Stimulated activated CD8-positive, alpha-beta memory T cell treated with anti-CD3 and anti-CD28 coated beads, Interleukin-15, amount 100 ng/mL, for 48 hours (primary cell): ENCODE measurements at regions not wholly inside any gene's neighbourhood (a gene's known extent, or its start where the extent isn't known, plus 50 kb on each side); places are given as distances from the start of the nearest gene placed in this dataset.
"Not testable (repeated sequence)": the region's sequence is repeated elsewhere in the genome, so short reads cannot be mapped to it uniquely, and the experiment has no call there.

ENCODE experiments used
- DNase-seq, 2 donors: peaks; one replicate each; pipeline ENCODE4 v3.0.0-alpha.2; 2020; ENCODE audit warnings: low read depth in 2 of 2

DNA sequence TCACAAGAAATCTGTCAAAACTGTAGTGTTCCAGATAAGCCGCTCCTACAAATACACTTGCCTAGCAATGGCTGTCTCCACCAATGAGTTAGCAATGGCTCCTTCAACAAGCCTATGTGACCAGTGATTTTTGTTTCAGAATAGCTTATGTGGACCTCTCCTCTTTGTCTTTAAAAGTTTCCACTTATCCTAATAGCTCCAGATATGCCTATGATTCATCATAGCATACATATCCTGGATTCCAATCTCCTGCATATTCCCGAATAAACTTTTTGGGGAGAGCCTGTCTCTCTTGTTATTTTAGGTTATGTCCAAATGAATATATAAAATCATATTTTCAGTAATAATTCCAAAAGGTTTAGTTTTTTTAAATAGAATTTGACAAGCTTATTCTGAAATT is 510.6 kb downstream of the ARL4A start:
- DNase-seq, result no peak

DNA sequence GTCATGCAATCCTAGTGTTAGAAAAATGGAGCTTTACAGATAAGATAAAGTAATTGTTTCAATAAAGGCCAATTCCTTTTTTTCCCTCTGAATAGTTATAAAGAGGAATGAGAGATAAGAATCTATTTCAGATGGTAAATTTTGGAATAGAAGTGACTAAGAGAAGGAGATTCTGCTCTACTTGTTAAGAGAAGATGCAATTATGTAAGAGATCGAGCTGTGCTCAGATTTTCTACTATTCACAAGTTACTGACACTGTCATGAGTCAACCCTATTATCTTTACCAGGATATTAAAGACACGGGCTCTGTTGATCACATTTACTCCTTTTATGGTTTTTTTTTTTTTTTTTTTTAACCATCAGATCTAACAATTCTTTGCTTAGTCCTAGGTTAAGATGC is 511.3 kb downstream of the ARL4A start:
- no peak for DNase-seq

DNA sequence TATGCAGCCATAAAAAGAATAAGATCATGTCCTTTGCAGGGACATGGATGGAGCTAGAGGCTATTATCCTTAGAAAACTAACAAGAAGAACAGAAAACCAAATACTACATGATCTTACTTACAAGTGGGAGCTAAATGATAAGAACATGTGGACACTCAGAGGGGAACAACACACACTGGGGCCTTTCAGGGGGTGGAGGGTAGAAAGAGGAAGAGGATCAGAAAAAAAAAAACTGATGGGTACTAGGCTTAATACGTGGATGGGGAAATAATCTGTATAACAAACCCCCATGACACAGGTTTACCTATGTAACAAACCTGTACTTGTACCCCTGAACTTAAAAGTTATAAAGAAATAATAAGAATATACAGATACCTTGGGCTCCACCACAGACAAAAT is 514.2 kb downstream of the ARL4A start:
- DNase-seq, result no peak

DNA sequence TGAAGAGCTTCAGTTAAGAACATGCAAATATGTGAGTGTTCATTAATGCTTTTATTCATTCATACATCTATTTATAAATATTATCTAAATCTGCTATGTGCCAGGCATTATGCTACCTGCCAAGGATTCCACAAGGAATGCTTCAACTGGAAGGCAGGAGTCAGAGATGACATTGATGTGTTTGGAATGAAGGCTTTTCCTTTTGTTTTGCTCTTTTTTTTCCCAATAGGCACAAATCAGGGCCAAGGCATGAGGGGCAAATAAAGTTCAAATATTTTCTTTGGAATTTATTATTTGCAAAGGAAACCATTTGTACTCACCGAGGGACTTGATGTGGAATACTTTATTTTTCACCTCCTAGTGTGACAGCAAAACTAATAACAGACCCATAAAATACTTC is 530.3 kb downstream of the ARL4A start:
- DNase-seq, result no peak

DNA sequence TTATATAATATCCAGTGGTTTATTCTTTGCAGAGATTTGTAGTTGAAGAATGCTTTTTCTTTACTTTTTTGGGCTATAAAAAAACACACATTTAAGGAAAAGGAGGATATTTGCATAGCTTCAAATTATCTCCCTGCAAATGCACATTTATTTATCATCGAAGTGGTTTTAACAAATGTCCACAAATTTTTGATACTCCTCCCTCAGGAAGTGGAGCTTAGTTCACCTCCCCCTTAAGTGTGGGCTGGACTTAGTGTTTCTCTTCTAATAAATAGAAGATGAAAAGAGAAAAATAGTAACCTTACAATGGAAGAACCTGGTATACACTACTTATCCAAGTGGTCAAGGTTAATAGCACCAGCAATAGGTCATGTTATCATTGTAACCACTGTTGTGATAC is 537.6 kb downstream of the ARL4A start:
- no peak for DNase-seq

DNA sequence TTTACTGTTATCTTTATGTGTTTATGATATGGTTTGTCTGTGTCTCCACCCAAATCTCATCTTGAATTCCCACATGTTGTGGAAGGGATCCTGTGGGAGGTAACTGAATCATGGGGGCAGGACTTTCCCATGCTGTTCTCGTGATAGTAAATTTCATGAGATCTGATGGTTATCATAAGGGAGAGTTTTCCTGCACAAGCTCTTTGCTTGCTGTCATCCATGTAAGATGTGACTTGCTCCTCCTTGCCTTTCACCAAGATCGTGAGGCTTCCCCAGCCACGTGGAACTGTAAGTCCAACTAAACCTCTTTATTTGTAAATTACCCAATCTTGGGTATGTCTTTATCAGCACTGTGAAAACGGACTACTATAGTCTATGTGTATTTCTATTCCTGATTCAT is 539.0 kb downstream of the ARL4A start:
- no peak for DNase-seq

DNA sequence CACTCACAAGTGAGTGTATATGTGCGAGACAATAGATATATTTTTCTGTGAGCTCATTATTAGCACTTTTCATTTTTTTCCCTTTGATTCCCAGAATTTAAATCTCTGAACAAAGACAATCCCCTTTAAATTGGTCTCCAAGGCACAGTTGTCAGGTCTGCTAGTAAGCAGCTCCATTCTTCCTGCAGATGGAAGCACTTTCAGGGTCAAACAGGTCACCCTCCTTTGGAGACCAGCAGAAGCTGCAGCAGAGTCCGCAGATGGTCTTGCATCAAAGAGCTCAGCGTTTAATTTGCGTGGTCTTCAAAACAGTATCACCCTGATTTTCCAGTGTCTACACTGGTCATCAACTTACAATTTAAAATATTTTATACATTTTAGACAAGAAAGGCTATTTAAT is 543.8 kb downstream of the ARL4A start:
- DNase-seq, result no peak

DNA sequence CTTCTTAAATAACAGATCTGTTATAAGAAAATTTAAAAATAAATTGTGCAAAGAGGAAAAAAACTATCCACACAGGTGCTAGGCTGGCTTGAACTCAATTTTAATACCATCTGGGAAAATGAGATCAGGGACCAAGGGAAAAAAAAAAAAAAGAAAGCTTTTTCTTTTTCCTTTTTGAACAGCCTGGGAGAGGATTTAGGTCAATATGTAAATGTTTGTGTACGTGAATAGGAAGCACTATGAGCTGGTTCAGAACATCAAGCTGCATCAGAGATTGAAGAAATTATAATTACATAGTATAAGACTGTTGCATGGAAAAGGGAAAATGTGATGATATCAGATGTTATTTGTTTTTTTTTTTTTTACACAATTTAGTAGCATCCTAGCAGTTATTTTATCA is 548.0 kb downstream of the ARL4A start:
- DNase-seq, result no peak

DNA sequence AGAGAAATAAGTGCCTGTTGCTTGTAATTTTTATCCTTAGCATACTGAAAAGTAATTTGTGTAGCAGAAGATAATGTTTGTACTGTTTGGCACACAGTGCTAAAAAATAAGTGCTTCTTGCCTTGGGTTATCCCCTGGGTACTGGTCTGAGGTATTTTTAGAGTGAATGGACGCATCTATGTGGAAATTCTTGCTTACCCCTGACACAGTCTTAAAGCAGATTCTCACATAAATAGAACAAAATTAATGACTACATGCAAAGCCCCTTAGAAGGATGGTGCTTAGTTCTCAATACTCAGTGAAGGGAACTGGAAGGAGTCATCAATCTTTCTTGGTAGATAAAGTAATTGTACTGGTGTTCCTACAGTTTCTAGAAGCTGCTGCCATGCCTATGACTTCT is 548.6 kb downstream of the ARL4A start:
- no peak for DNase-seq

DNA sequence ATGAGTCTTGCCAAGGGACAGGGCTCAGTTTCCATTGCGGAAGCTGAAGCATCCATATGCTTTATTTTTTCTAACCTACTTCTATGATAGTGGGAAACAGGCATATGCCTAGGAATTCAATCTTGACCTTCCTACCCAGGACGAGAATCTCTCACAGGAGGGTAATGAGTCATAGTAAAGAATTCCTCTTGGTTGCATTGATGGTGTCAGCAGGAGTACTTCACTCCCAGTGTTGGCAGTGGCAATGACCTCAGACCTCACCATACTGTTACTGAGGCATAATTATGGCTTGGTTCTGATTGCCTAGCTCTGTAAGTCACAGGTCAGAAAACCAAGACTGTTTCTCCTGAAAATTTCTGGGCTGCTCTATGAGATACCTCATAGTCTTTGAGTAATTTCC is 552.9 kb downstream of the ARL4A start:
- DNase-seq, result no peak

DNA sequence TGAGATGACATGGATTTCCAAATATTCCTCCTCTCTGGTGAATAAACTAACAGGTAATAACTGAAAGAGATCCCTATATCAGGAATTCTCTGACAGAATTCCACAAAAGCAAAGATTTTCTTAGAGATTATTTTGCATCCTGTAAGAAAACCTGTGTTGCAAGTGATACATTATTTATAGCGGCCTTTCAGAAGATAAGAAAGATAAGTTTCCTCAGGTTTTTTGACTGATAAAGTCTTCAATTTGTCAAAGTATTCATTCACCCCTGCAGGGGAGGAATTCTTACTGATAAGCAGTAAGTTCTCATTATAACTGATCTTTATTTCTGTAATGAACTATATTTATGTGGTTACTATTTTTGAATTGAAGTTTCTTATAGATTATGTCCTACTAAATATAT is 554.0 kb downstream of the ARL4A start:
- no peak for DNase-seq

DNA sequence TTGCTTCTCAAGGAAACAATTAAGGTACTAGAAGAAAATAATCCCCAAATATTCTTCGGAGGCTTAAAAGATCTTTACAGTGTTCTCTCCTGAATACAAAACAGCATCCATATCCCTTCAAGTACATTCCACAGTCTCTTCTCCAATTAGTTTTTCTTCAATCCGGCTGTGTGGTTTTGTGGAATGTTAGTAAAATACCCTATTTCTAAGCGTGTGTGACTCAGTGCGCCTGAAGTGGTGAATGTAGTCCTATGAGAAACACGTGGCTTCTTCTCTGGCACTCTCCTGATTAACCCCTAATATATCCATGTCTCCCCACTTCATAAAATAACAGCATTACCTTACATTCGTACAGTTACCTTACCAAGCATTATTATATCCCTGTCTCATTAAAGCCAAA is 570.2 kb downstream of the ARL4A start:
- no peak for DNase-seq

DNA sequence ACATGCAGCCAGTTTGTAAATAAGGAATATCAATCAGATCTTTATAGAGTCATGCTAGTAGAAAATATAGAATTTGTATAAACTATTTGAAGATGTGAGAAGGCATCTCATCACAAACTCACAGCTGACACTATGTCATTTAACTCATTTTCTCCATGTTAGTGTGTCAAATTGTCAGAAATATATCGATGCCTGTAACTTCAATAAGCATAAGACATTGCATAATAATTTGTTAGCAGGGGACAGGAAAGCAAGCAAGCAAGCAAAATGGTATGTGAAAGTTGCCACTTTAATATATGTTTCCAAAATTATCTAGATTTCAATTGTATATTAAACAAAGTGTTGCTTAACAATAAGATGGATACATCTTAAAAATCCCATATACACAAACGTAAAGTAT is 571.0 kb downstream of the ARL4A start:
- no peak for DNase-seq

DNA sequence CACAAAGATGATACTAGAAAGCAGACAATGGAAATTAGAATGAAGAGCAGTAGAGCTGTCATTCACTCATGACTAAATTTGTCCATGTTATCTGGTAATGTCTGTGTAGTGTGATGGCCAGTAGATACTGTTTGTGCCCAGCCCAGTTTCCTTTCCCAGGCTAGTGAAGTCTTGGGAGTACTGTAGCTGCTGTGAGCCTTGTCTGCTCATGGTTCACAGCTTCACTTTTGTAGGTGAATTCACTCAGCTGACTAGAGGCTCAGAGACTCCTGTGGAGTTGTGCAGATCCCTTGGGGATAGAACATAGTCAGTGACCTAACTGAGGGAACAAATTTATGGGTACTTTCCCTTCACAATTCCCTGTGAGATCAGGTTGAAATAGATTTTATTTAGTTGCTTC is 572.5 kb downstream of the ARL4A start:
- no peak for DNase-seq

DNA sequence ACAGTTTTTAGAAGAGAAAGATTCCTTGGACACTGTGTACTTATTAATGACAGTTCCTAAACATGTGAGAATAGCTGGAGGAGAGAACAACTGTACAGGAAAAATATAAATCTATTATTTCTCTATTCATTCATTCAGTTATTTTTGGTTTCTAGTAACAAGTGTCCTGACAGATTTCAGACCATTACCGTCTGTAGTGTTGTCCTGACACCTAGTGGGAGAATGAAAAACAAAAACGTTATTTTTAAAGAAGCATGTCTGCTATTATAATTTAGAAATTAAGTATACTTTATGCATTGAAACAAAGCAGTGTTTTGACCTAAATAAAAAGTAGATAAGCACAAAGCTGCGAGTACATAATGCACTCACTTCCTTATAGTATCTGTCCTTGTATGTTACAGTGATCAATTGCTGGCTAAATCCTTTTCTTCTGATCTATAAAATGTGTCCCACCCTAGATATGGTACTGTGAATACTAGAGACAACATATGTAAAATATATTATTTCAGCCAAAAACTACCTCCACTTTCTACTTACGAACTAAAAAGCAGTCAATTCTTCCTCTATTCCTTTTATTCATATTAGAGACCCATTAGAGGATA is 575.6 kb downstream of the ARL4A start:
- DNase-seq, result no peak

DNA sequence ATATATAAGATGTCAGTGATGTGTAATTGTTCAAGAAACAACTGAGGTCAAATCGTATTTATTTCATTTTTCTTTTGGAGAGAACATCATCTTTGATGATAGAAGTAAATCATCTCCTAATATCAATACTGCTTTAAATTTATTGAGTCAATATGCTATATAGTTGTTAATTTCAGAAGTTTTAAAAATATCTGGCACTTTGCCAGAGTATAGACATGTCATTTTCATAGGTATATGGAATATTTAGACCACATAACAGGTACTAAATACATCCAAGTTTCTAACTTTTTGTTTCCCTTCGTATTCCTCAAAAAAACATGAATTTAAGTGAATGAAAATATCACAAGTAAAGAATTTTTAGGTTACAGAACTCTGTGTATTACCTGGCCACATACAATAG is 577.8 kb downstream of the ARL4A start:
- no peak for DNase-seq

DNA sequence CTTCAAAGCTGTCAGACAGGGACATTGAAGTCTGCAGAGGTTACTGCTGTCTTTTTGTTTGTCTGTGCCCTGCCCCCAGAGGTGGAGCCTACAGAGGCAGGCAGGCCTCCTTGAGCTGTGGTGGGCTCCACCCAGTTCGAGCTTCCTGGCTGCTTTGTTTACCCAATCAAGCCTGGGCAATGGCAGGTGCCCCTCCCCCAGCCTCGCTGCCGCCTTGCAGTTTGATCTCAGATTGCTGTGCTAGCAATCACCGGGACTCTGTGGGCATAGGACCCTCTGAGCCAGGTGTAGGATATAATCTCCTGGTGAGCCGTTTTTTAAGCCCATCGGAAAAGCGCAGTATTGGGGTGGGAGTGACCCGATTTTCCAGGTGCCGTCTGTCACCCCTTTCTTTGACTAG is 586.8 kb downstream of the ARL4A start:
- DNase-seq, result not testable (repeated sequence)

DNA sequence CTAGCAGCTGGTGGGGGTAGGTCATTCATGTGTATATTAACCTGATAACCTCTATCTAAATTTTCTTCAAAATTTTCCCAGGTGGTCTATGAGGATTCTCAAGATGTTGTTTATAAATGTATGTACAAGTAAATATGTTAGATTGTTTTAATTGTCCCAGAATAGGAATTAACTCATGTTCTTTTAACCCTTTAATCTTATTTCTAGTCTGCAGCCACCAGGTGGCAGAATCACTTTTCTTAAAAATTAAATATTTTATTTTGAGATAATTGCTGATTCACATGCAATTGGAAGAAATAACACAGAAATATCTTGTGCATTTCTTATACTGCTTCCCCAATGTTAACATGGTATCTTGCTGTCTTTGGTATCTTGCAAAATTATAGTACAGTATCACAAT is 589.5 kb downstream of the ARL4A start:
- DNase-seq, result no peak

DNA sequence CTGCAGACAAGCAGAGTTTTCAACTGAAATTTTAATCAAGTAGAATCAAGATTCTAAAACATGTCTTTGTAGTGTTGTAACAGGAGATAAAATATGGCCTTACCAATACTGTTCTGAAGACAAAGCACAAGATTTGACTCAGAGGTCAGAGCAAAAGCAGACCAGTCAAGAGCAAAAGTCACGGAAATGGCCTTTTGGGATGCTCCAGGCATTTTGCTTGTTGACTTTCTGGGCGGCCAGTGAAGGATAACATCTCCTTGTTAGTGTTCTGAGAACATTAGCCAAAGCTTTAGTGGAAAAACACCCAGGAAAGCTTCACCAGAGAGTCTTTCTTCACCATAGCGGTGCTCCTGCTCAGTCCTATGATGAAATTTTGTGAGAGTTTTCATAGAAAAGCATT is 590.6 kb downstream of the ARL4A start:
- no peak for DNase-seq

DNA sequence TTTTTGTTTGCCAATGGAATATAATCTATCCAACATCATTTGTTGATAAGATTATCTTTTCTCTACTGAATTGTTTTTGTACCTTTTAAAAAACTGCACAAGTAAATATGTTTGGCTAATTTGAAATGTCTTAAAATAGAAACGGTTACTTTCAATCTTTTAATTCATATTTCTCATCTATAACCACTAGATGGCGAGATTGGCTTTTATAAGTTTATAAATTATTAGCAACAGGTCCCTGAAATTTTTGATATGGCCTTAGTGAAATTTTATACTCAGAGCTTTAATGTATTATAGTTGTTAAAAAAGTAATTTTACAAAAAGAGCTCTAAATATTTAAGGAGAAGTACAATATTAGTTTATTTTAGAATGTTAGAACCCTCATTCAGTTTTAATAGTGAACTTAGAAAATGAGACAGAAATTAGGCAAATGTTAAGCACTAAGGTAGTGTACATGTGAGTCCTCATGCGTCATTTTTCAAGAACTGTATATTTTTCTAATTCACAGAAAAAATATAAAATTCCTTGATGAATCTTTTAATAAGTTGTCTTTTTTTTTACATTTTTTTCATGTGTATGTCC is 592.5 kb downstream of the ARL4A start:
- DNase-seq, result no peak

DNA sequence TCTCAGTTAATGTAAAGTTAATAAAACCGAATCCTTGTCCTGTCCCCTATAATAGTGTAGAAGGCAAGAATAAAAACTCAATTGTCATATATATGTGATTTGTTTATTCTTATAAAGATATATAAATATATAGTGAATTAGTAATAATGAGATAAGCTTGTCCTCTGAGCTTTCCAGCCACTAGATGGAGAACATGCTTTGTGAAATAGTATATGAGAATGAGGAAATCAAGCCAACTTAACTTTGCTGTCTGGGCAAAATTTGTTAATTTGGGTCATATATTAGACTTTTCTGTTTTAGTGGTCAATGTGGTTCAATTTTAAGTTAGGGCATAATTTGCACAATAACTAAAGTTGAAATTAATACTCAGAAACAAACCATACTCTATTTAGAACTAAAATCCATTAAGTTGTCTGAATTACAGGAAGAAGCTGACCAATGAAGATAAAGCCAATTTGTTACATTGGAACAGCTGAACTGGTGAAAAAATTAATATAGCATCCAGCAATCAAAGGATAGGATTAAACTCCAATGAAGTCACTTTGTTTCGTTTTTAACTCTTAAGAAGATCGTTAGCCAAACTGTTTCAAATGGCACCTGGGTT is 595.0 kb downstream of the ARL4A start:
- no peak for DNase-seq

DNA sequence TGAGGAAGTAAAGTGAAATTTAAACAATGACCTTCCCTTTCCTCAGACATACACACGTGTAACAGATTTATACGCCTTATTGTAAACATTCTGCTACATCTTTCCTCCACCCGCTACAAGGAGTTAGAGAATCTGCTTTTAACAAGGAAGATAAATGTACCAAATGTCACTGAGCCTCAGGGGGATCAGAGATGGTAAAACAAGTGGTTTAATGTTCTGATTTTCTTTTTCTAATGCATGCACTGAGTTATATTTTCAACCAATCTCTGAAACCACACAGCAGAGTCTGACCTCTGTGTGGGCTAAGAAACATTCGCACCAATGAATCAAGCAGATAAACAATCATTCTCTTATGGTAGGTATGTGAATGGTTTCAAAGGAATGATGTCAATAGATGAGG is 599.5 kb downstream of the ARL4A start:
- no peak for DNase-seq

DNA sequence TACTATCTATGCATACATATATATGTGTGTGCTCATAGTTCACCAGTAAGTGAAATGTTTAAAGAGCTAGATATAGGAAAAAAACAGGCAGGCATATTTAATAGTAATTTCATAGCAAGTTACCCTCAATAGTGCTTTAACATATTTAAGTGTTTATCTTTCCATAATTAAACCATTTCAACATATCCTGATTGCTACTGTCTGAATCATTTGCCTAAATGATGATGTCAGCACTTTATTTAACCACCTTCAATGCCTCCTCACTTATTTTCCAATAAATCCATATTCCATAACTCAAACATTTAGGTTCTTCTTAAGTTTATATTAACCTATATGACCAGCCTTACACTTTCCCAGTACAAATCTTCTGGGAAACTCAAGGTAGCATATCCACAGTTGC is 601.1 kb downstream of the ARL4A start:
- no peak for DNase-seq

DNA sequence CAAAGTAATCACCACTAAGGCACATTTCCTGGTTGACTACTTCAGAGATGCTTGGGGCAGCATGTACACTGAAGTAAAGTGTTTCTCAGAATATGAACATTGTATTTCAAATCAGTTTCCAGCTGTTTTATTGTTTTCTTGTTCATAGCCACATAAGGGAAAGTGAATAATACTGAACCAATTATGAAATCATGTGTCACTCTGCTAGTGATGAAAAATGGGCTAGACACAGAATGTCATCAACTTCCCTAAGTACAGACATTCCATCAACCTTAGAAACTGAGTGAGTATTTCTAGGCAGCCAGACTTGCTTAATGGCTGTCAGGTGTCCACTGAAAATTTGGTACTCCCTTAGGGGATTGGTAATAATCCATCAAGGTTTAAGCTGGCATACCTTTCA is 603.5 kb downstream of the ARL4A start:
- no peak for DNase-seq
